D341Med (cell line): ENCODE measurements at regions not wholly inside any gene's neighbourhood (a gene's known extent, or its start where the extent isn't known, plus 50 kb on each side); places are given as distances from the start of the nearest gene placed in this dataset.
"Not testable (repeated sequence)": the region's sequence is repeated elsewhere in the genome, so short reads cannot be mapped to it uniquely, and the experiment has no call there.

Experiments used
- DNase-seq: peaks from one replicate; pipeline ENCODE4 v3.0.0; 2012; ENCODE audit warnings: low spot score

GRCh38 chr10:124324451-124324850, 94.3 kb downstream of the OAT start:
- no peak for DNase-seq

- DNase-seq = no peak
Measured at GRCh38 chr10:124323806-124324205, 94.9 kb downstream of the OAT start.

GRCh38 chr10:124323111-124323725, 95.5 kb downstream of the OAT start:
- no peak for DNase-seq

- no peak for DNase-seq
Measured at GRCh38 chr10:124322191-124322980, 96.3 kb downstream of the OAT start.

- no peak for DNase-seq
Measured at GRCh38 chr10:124321433-124322089, 97.2 kb downstream of the OAT start.

GRCh38 chr10:124320778-124321432, 97.8 kb downstream of the OAT start:
- no peak for DNase-seq

- no peak for DNase-seq
Measured at GRCh38 chr10:124319926-124320391, 98.8 kb downstream of the OAT start.

- not testable (repeated sequence) for DNase-seq
Measured at GRCh38 chr10:124319520-124319919, 99.2 kb downstream of the OAT start.

GRCh38 chr10:124318811-124319210, 99.9 kb downstream of the OAT start:
- DNase-seq = no peak

- peak; percentile 2 for DNase-seq
Measured at GRCh38 chr10:124318076-124318475, 100.6 kb downstream of the OAT start.

GRCh38 chr10:124316326-124316725, 102.4 kb downstream of the OAT start:
- DNase-seq = no peak

GRCh38 chr10:124315591-124316270, 103.0 kb downstream of the OAT start:
- no peak for DNase-seq

- no peak for DNase-seq
Measured at GRCh38 chr10:124313374-124313773, 105.3 kb downstream of the OAT start.

- DNase-seq = no peak
Measured at GRCh38 chr10:124308811-124309210, 109.9 kb downstream of the OAT start.

- DNase-seq = no peak
Measured at GRCh38 chr10:124308056-124308645, 110.6 kb downstream of the OAT start.

GRCh38 chr10:124307591-124307990, 111.1 kb downstream of the OAT start:
- no peak for DNase-seq

GRCh38 chr10:124306922-124307371, 111.8 kb downstream of the OAT start:
- no peak for DNase-seq

GRCh38 chr10:124306520-124306919, 112.2 kb downstream of the OAT start:
- DNase-seq = no peak

GRCh38 chr10:124305984-124306383, 112.7 kb downstream of the OAT start:
- no peak for DNase-seq

- DNase-seq = no peak
Measured at GRCh38 chr10:124305131-124305530, 113.6 kb downstream of the OAT start.

- DNase-seq = no peak
Measured at GRCh38 chr10:124303662-124304418, 114.9 kb downstream of the OAT start.
